Stimulated activated naive B cell treated with anti-CD40 and anti-IgM and Interleukin-4, amounts not matched to agents 10 μg/mL and 1 μg/mL and 100 μg/mL, for 72 hours (primary cell): ENCODE measurements at regions not wholly inside any gene's neighbourhood (a gene's known extent, or its start where the extent isn't known, plus 50 kb on each side); places are given as distances from the start of the nearest gene placed in this dataset.
A peak's percentile ranks its signal among the peaks of the same experiment; 100 is the strongest.

ENCODE experiments used
- ATAC-seq, 2 donors: fragments of 150-1000 bp; cut with Tn5 transposase; replicated peaks; 2 replicates each; pipeline ENCODE4 v1.10.0; 2021; ENCODE audit warnings: moderate library complexity in 1 of 2
- DNase-seq: peaks from one replicate; pipeline ENCODE4 v3.0.0; 2021
- H3K27ac Mint-ChIP-seq: one replicate; pipeline ENCODE4 v1.8.0; 2022; ENCODE audit warnings: mild to moderate bottlenecking, mixed read lengths
- H3K27me3 Mint-ChIP-seq, 2 donors: one replicate each; pipeline ENCODE4 v1.8.0; 2022; ENCODE audit warnings: mixed read lengths in 2 of 2
- H3K36me3 Mint-ChIP-seq, 2 donors: one replicate each; pipeline ENCODE4 v1.8.0; 2022; ENCODE audit warnings: mixed read lengths in 2 of 2, mild to moderate bottlenecking in 1 of 2
- H3K4me1 Mint-ChIP-seq, 2 donors: one replicate each; pipeline ENCODE4 v1.8.0; 2022; ENCODE audit warnings: mixed read lengths in 2 of 2, mild to moderate bottlenecking in 1 of 2
- H3K4me3 Mint-ChIP-seq, 2 donors: one replicate each; pipeline ENCODE4 v1.8.0; 2022; ENCODE audit warnings: mild to moderate bottlenecking in 2 of 2, mixed read lengths in 2 of 2, moderate library complexity in 1 of 2
- H3K9me3 Mint-ChIP-seq, 2 donors: one replicate each; pipeline ENCODE4 v1.8.0; 2022; ENCODE audit warnings: mixed read lengths in 2 of 2, mild to moderate bottlenecking in 1 of 2

- Mint-ChIP-seq H3K9me3 (peaks cover 9 to 16% of the 10 kb centered on the region in 2 donors), H3K36me3 (peaks cover 12 to 13% of the 10 kb centered on the region in 2 donors), H3K27me3 (peaks cover 4 to 15% of the 10 kb centered on the region in 2 donors), H3K27ac (peak overlapping the region; percentile 20), H3K4me3 (no peak overlapping the region), H3K4me1 (peaks cover 63 to 69% of the 10 kb centered on the region in 2 donors)
- DNase-seq (no peak), ATAC-seq (peak; percentile 22 to 23)
Observed at GRCh38 chr15:70505936-70506912, 257.1 kb downstream of the UACA start.

DNA sequence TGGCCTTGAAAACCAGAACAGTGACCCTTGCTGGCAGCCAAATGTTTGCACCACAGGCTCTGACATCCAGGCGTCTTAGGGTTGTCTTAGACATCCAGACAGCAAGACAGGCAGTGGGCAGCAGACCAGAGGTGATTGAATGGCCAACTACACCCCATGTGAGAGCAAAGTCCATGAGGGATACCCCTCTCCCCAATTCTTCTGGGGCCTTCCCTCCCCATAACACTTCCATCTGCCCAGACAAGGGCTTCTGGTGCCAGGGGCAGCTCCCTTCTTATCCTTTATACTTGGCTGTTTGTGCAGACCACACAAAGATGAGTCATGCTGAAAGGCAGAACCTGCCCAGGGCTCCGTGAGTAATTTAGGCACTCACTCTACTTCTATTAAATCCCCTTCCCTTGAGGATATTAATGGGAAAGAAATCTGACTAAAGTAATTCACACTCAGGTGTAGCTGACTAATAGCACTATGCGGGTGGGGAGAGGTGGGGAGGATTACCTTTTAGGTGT, 257.9 kb downstream of the UACA start:
- Mint-ChIP-seq H3K36me3 (peaks cover 10% of the 10 kb centered on the region in 2 donors), H3K27me3 (peaks cover 4 to 17% of the 10 kb centered on the region in 2 donors), H3K4me1 (peaks cover 63 to 69% of the 10 kb centered on the region in 2 donors), H3K4me3 (peak overlapping the region; percentile 16 to 36), H3K9me3 (peaks cover 7 to 12% of the 10 kb centered on the region in 2 donors), H3K27ac (peak overlapping the region; percentile 95)
- DNase-seq (peak; percentile 55), ATAC-seq (peak; percentile 49 to 55)

- H3K4me3 Mint-ChIP-seq: peak overlapping the region in 1 of 2 donors; percentile 36
- peaks cover 5 to 7% of the 10 kb centered on the region in 2 donors for H3K36me3 Mint-ChIP-seq
- peaks cover 2 to 7% of the 10 kb centered on the region in 2 donors for H3K9me3 Mint-ChIP-seq
- H3K27me3 Mint-ChIP-seq: peaks cover 4 to 14% of the 10 kb centered on the region in 2 donors
- peaks cover 63 to 68% of the 10 kb centered on the region in 2 donors for H3K4me1 Mint-ChIP-seq
- peak overlapping the region; percentile 95 for H3K27ac Mint-ChIP-seq
- ATAC-seq (peak in 1 of 2 donors; percentile 0), DNase-seq (no peak)
Observed at GRCh38 chr15:70504988-70505387, 258.4 kb downstream of the UACA start.

GRCh38 chr15:70504299-70504951, 258.9 kb downstream of the UACA start:
- peaks cover 59 to 62% of the 10 kb centered on the region in 2 donors for H3K4me1 Mint-ChIP-seq
- H3K4me3 Mint-ChIP-seq: peak overlapping the region; percentile 36 to 66
- peaks cover 0 to 3% of the 10 kb centered on the region in 2 donors for H3K9me3 Mint-ChIP-seq
- ATAC-seq (peak; percentile 55 to 69), DNase-seq (peak; percentile 74)
- H3K36me3 Mint-ChIP-seq: peaks cover 3 to 5% of the 10 kb centered on the region in 2 donors
- H3K27ac Mint-ChIP-seq: peak overlapping the region; percentile 95
- peaks cover 4 to 17% of the 10 kb centered on the region in 2 donors for H3K27me3 Mint-ChIP-seq

DNA sequence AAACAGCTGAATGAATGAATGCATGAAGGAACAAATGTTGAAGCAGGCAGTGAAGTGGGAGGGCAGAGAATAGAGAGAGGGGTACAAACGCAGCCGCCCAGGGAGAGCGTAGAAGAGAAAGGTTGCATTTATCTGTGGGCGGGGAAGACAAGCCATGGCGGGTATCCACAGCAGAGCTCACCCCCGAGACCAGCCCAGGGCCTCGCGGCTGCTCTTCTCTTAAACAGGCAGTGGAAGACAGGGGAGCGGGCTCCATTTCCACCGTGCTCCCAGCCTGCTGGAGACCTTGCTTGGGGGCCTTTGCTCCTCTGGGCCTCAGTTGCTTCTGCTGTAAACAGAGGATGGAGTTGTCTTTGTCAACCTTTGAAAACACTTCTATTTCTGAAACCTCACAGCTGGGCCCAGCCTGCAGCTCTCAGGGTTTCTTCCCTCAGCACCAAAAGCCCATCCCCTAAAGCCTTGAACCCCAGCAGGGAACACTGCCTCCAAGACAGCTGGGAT, 259.5 kb downstream of the UACA start:
- DNase-seq (no peak), ATAC-seq (no peak)
- Mint-ChIP-seq H3K4me1 (peaks cover 56 to 57% of the 10 kb centered on the region in 2 donors), H3K9me3 (peaks cover 0 to 2% of the 10 kb centered on the region in 2 donors), H3K27ac (peak overlapping the region; percentile 95), H3K27me3 (peaks cover 8 to 23% of the 10 kb centered on the region in 2 donors), H3K36me3 (peaks cover 3% of the 10 kb centered on the region in 2 donors), H3K4me3 (peak overlapping the region in 1 of 2 donors; percentile 62)

- Mint-ChIP-seq H3K36me3 (no peaks in the 10 kb centered on the region), H3K9me3 (no peaks in the 10 kb centered on the region), H3K4me3 (peak overlapping the region in 1 of 2 donors; percentile 62), H3K27me3 (peaks cover 8 to 26% of the 10 kb centered on the region in 2 donors), H3K4me1 (peaks cover 51% of the 10 kb centered on the region in 2 donors), H3K27ac (peak overlapping the region; percentile 7)
- DNase-seq: no peak
- ATAC-seq: no peak
Observed at GRCh38 chr15:70503073-70503745, 260.1 kb downstream of the UACA start.

- no peaks in the 10 kb centered on the region for H3K9me3 Mint-ChIP-seq
- H3K4me3 Mint-ChIP-seq: no peak overlapping the region
- H3K27me3 Mint-ChIP-seq: peaks cover 8 to 33% of the 10 kb centered on the region in 2 donors
- H3K27ac Mint-ChIP-seq: no peak overlapping the region
- ATAC-seq (no peak), DNase-seq (no peak)
- no peaks in the 10 kb centered on the region for H3K36me3 Mint-ChIP-seq
- H3K4me1 Mint-ChIP-seq: peaks cover 50 to 53% of the 10 kb centered on the region in 2 donors
Observed at GRCh38 chr15:70502529-70502928, 260.8 kb downstream of the UACA start.

- ATAC-seq: no peak
- H3K27me3 Mint-ChIP-seq: peaks cover 8 to 36% of the 10 kb centered on the region in 2 donors
- H3K4me1 Mint-ChIP-seq: peaks cover 50 to 60% of the 10 kb centered on the region in 2 donors
Observed at GRCh38 chr15:70501849-70502248, 261.5 kb downstream of the UACA start.

DNA sequence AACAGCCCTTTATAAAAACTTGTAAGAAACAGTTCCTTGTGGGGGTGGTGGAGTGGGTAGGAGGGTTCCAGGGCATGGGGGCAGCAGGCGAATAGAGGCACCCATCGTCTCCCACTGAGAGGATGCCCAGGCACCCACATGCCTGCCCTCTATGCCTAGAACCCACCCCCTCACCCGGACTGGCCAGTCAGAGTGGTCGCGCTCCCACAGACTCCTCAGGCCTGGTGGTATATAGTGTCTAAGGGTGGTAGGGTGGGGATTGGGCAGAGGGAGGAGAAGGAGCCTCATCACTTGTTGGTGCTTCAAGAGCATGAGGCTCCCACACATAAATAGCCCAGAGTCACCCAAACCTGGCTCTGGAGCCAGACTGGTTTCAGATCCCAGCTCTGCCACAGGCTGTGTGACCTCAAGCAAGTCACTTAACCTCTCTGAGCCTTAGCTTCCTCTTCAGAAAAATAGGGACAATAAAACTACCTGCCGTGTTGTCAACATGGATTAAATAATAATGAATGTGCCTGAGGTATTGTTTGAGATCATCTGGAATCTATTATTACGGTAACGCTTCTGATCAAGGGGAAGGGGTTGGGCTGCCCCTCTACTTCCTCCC, 262.1 kb downstream of the UACA start:
- Mint-ChIP-seq H3K4me3 (no peak overlapping the region), H3K36me3 (no peaks in the 10 kb centered on the region), H3K4me1 (peaks cover 50 to 60% of the 10 kb centered on the region in 2 donors), H3K27me3 (peaks cover 8 to 36% of the 10 kb centered on the region in 2 donors), H3K27ac (no peak overlapping the region), H3K9me3 (no peaks in the 10 kb centered on the region)
- ATAC-seq: no peak
- DNase-seq: no peak

More at GRCh38 chr15:70501849-70502248, 261.5 kb downstream of the UACA start:
- Mint-ChIP-seq H3K36me3 (no peaks in the 10 kb centered on the region), H3K9me3 (no peaks in the 10 kb centered on the region), H3K27ac (no peak overlapping the region), H3K4me3 (no peak overlapping the region)
- no peak for DNase-seq

DNA sequence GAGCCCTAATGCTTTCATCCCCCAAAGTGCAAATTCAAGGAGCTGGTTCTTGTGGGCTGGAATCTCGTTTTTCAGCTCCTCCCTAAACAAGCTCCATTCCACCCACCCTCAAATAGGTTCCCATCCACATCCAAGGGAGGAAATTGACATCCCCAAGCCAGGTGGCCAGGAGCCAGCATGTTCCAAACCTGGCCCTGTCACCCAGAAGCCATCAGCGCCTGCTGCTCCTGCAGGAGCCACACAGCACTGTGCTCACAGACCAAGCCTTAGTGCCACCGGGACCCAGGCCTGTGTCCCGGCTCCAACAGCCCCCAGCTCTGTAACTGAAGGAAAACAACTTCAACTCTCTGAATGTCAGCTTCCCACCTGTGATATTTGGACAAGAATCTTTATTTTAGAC, 263.6 kb downstream of the UACA start:
- Mint-ChIP-seq H3K4me3 (no peak overlapping the region), H3K27me3 (peaks cover 11 to 36% of the 10 kb centered on the region in 2 donors)

GRCh38 chr15:70498096-70498626, 265.2 kb downstream of the UACA start:
- H3K4me3 Mint-ChIP-seq: no peak overlapping the region
- DNase-seq (no peak), ATAC-seq (no peak)
- H3K27me3 Mint-ChIP-seq: peaks cover 11 to 36% of the 10 kb centered on the region in 2 donors
- H3K36me3 Mint-ChIP-seq: no peaks in the 10 kb centered on the region
- peaks cover 47 to 58% of the 10 kb centered on the region in 2 donors for H3K4me1 Mint-ChIP-seq
- no peaks in the 10 kb centered on the region for H3K9me3 Mint-ChIP-seq
- peak overlapping the region; percentile 15 for H3K27ac Mint-ChIP-seq

More for the DNA sequence above, 263.6 kb downstream of the UACA start:
- ATAC-seq (no peak), DNase-seq (no peak)
- peaks cover 48 to 58% of the 10 kb centered on the region in 2 donors for H3K4me1 Mint-ChIP-seq
- H3K27ac Mint-ChIP-seq: no peak overlapping the region
- H3K36me3 Mint-ChIP-seq: no peaks in the 10 kb centered on the region
- H3K9me3 Mint-ChIP-seq: no peaks in the 10 kb centered on the region

- Mint-ChIP-seq H3K9me3 (no peaks in the 10 kb centered on the region), H3K27me3 (peaks cover 11 to 36% of the 10 kb centered on the region in 2 donors), H3K27ac (no peak overlapping the region), H3K4me3 (no peak overlapping the region), H3K4me1 (peaks cover 47 to 58% of the 10 kb centered on the region in 2 donors), H3K36me3 (no peaks in the 10 kb centered on the region)
- DNase-seq: no peak
- ATAC-seq: no peak
Observed at GRCh38 chr15:70497661-70498060, 265.7 kb downstream of the UACA start.
